ENCODE measurements at regions not wholly inside any gene's neighbourhood (a gene's known extent, or its start where the extent isn't known, plus 50 kb on each side); places are given as distances from the start of the nearest gene placed in this dataset.

DNA sequence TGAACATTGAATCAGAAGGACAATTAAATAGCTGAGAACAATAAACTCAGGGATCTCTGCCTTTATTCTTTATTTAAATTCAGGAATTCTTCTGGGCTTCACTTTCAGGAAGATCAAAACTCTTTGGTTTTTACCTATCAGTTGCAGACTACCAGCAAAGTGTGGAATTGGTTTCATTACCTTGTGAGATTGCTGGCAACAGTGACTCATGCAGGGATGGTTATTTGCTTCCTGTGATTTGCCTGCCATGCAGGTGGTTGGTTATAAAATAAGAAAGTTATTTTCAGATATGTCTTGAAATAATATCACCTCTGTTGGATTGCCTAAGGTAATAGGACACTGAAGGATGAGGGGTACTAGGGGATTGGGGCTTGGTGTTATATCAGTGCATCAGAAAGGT lies 204.6 kb downstream of the PTBP2 start:
- DNase-seq (ENCODE audit: low spot score in 2 of 2) = no peak
- H3K4me3 ChIP-seq (ENCODE audit: low read depth, poor library complexity, severe bottlenecking) = no peak overlapping the region
- intact Hi-C loops (cut with DNase I; ENCODE audit: low total_unique reads) = no loop called here
- TF ChIP-seq POLR2A (IDR thresholded peaks at IDR 0.05) = no peak

DNA sequence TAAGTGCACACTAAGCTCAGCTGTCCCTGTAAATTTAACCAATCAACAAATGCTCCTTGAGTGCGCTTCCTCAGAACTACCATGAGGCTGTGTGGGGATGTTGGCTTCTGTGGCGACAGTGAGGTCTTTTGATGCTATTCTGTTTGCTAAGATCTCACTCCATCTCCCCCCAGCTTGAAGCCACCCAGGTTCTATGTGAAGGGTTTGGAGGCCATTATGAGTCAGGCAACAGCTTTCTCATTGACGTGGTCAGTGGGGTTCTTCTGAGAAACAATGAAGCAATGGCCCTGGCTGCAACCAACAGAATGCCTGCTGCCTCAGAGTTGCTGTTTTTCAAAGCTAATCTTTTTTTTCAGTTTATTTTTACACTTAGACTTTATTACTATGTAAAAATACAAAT lies 205.5 kb downstream of the PTBP2 start:
- WGBS, 2 donors = 74 to 85% methylated on average over 3 of the region's 3 CpGs
- TF ChIP-seq POLR2A (IDR thresholded peaks at IDR 0.05) = no peak
- TF ChIP-seq, protein P1, sequence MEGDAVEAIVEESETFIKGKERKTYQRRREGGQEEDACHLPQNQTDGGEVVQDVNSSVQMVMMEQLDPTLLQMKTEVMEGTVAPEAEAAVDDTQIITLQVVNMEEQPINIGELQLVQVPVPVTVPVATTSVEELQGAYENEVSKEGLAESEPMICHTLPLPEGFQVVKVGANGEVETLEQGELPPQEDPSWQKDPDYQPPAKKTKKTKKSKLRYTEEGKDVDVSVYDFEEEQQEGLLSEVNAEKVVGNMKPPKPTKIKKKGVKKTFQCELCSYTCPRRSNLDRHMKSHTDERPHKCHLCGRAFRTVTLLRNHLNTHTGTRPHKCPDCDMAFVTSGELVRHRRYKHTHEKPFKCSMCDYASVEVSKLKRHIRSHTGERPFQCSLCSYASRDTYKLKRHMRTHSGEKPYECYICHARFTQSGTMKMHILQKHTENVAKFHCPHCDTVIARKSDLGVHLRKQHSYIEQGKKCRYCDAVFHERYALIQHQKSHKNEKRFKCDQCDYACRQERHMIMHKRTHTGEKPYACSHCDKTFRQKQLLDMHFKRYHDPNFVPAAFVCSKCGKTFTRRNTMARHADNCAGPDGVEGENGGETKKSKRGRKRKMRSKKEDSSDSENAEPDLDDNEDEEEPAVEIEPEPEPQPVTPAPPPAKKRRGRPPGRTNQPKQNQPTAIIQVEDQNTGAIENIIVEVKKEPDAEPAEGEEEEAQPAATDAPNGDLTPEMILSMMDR (IDR thresholded peaks at IDR 0.05) = no peak
- intact Hi-C loops (cut with DNase I; ENCODE audit: low total_unique reads) = no loop called here
- DNase-seq (ENCODE audit: low spot score in 2 of 2) = no peak
- no peak overlapping the region for H3K4me3 ChIP-seq (ENCODE audit: low read depth, poor library complexity, severe bottlenecking)

DNA sequence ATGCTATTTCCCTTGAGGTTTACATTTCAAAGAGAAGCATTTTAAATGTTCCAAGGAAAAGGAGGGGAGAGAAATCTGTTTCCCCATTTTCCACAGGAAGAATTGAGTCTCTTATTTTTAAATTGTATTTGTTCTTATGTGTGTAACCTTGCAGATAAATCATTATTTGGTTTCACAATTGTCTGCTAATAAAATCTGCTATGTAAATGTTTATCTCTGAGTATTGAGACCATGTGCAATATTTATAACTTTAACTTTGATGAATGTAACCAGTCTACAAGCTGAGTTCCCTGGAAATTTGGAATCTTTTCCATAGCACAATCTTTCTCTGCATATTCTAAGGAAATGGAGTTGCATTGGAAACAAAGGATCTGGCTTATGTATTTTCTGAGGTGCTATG lies 209.6 kb downstream of the PTBP2 start:
- no peak for TF ChIP-seq POLR2A (IDR thresholded peaks at IDR 0.05)
- TF ChIP-seq, protein P1 (IDR thresholded peaks at IDR 0.05) = no peak
- DNase-seq (ENCODE audit: low spot score in 2 of 2) = no peak
- H3K4me3 ChIP-seq (ENCODE audit: low read depth, poor library complexity, severe bottlenecking) = no peak overlapping the region
- intact Hi-C loops (cut with DNase I; ENCODE audit: low total_unique reads) = no loop called here

DNA sequence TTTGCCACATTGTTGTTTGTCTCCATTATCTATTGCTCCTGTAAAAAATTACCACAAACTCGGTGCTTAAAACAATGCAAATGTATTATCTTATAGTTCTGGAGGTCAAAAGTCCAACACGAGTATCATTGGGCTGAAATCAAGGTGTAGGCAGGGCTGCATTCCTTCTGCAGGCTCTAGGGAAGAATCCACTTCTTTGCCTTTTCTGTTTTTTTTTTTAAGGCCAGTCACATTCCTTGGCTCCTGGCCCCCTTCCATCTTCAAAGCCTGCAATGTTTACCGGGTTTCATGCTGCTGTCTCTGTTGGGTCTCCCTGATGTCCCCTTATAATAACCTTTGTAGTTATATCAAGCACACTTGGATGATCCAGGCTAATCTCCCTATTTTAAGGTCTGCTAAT lies 212.7 kb downstream of the PTBP2 start:
- intact Hi-C loops (cut with DNase I; ENCODE audit: low total_unique reads) = no loop called here
- no peak for DNase-seq (ENCODE audit: low spot score in 2 of 2)
- TF ChIP-seq POLR2A (IDR thresholded peaks at IDR 0.05) = no peak
- TF ChIP-seq, protein P1 (IDR thresholded peaks at IDR 0.05) = no peak
- WGBS, 2 donors = 34 to 43% methylated on average over 3 of the region's 3 CpGs
- no peak overlapping the region for H3K4me3 ChIP-seq (ENCODE audit: low read depth, poor library complexity, severe bottlenecking)

DNA sequence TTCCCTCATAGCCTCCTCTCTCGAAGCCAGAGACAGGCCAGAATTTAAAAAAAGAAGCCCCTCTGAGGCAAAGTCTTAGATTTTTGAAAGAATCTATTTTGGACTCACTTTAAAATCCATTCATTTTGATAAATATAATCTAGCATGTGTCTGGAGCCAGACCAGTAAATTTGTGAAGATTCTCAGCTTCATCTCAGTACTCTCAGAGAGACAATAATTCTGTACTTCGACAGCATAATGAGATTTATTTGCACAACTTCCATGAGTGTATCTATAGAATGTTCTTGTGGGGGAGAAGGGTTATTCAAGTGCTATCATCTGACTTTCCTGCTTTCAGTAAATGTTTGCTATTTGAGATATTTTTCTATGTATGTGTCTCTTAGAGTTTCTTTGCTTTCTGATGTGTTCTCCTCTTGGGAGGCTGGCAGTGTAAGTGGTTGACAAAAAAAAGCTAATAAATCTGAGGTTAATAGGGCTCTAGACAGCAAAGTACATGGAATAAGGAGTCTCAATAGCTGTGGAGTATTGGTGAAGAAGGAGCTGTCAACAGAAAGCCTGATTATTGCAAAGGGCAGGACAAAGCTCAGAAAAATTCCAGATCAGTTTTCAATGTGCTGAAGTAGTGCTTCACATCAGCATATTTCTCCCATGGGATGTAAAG lies 223.0 kb downstream of the PTBP2 start:
- intact Hi-C loops (cut with DNase I; ENCODE audit: low total_unique reads) = no loop called here
- no peak for DNase-seq (ENCODE audit: low spot score in 2 of 2)
- TF ChIP-seq POLR2A (IDR thresholded peaks at IDR 0.05) = no peak
- TF ChIP-seq, protein P1 (IDR thresholded peaks at IDR 0.05) = no peak
- H3K4me3 ChIP-seq (ENCODE audit: low read depth, poor library complexity, severe bottlenecking) = no peak overlapping the region
- WGBS, 2 donors = 53 to 68% methylated on average over 2 of the region's 2 CpGs

DNA sequence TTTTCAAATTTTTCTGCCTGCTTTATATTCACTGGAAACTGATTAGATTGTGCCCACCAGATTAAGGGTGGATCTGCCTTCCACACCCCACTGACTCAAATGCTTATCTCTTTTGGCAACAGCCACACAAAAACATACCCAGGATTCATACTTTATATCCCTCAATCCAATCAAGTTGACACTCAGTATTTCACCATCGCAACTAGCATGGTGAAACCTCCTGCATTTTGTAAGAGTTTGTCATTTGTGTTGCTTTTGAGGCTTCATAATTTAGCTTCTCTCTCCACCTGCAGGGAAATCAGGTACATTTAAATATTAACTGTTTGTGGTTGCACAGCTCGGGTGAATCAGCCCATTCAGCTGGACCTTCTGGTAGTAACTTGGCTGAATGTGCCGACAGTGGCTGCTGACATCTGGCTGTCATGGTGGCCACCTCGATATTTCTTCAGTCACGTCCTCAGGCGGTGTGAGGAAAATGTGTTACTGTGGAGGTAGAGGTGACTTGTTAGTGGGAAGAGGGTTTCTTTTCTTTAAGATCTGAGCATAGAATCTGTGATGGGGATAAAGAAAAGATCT lies 224.0 kb downstream of the PTBP2 start:
- TF ChIP-seq POLR2A (IDR thresholded peaks at IDR 0.05) = no peak
- TF ChIP-seq, protein P1 (IDR thresholded peaks at IDR 0.05) = no peak
- no peak overlapping the region for H3K4me3 ChIP-seq (ENCODE audit: low read depth, poor library complexity, severe bottlenecking)
- WGBS, 2 donors = 86 to 87% methylated on average over 6 of the region's 6 CpGs
- intact Hi-C loops (cut with DNase I; ENCODE audit: low total_unique reads) = no loop called here
- no peak for DNase-seq (ENCODE audit: low spot score in 2 of 2)
